Ectodermal cell (in vitro differentiated cells): ENCODE measurements at regions not wholly inside any gene's neighbourhood (a gene's known extent, or its start where the extent isn't known, plus 50 kb on each side); places are given as distances from the start of the nearest gene placed in this dataset.
"Not testable (repeated sequence)": the region's sequence is repeated elsewhere in the genome, so short reads cannot be mapped to it uniquely, and the experiment has no call there.

ENCODE experiments used
- H3K27ac ChIP-seq: 2 replicates; pipeline ENCODE4 v1.7.0; 2013; ENCODE audit warnings: mild to moderate bottlenecking, low read depth, low read length; ENCODE audit not compliant: insufficient read depth, poor library complexity, severe bottlenecking
- H3K27me3 ChIP-seq: 2 replicates; pipeline ENCODE4 v1.7.0; 2013; ENCODE audit warnings: mild to moderate bottlenecking, low read length; ENCODE audit not compliant: insufficient read depth, control insufficient read depth, poor library complexity, severe bottlenecking
- H3K36me3 ChIP-seq: one replicate; pipeline ENCODE4 v1.7.0; 2013; ENCODE audit warnings: low read length; ENCODE audit not compliant: control insufficient read depth, insufficient read depth
- H3K4me1 ChIP-seq: one replicate; pipeline ENCODE4 v1.7.0; 2013; ENCODE audit warnings: low read length; ENCODE audit not compliant: control insufficient read depth, insufficient read depth
- H3K4me3 ChIP-seq: 2 replicates; pipeline ENCODE4 v1.7.0; 2013; ENCODE audit warnings: low read depth, low read length, control low read depth; ENCODE audit not compliant: insufficient read depth
- H3K9me3 ChIP-seq: 2 replicates; pipeline ENCODE4 v1.7.0; 2013; ENCODE audit warnings: mild to moderate bottlenecking, low read length, moderate library complexity; ENCODE audit not compliant: control insufficient read depth
- WGBS, 2 experiments: methylation state at CpG; one replicate each; pipeline ENCODE4 v1.1.7; 2013; ENCODE audit warnings: missing lambda C conversion rate in 2 of 2; 5-methylcytosine and 5-hydroxymethylcytosine counted together

- Histone ChIP-seq H3K4me3 (no peak overlapping the region), H3K27ac (no peak overlapping the region), H3K36me3 (no peaks in the 10 kb centered on the region), H3K4me1 (peaks cover 14% of the 10 kb centered on the region), H3K9me3 (no peaks in the 10 kb centered on the region), H3K27me3 (no peaks in the 10 kb centered on the region)
- WGBS, 2 experiments = 85% methylated on average over 15 of the region's 15 CpGs
Observed at GRCh38 chr14:71165121-71166031, 258.1 kb downstream of the PCNX1 start.

- no peaks in the 10 kb centered on the region for H3K27me3 ChIP-seq
- no peak overlapping the region for H3K27ac ChIP-seq
- no peaks in the 10 kb centered on the region for H3K36me3 ChIP-seq
- WGBS, 2 experiments = 61 to 67% methylated on average over 3 of the region's 3 CpGs
- no peak overlapping the region for H3K4me3 ChIP-seq
- H3K4me1 ChIP-seq = peaks cover 14% of the 10 kb centered on the region
- H3K9me3 ChIP-seq = no peaks in the 10 kb centered on the region
Observed at GRCh38 chr14:71166180-71166837, 259.1 kb downstream of the PCNX1 start.

- not testable (repeated sequence) for H3K27me3 ChIP-seq, H3K36me3 ChIP-seq, H3K9me3 ChIP-seq, H3K4me3 ChIP-seq, H3K27ac ChIP-seq
- H3K4me1 ChIP-seq = peaks cover 14% of the 10 kb centered on the region
- 94% methylated on average over 46 to 48 of the region's 48 CpGs for WGBS, 2 experiments
Observed at GRCh38 chr14:71167325-71167950, 260.2 kb downstream of the PCNX1 start.

GRCh38 chr14:71168161-71168560, 260.9 kb downstream of the PCNX1 start:
- not testable (repeated sequence) for H3K36me3 ChIP-seq, H3K9me3 ChIP-seq, H3K27ac ChIP-seq, H3K4me3 ChIP-seq, H3K27me3 ChIP-seq
- H3K4me1 ChIP-seq = peaks cover 14% of the 10 kb centered on the region
- WGBS, 2 experiments = 96% methylated on average over 14 of the region's 14 CpGs

GRCh38 chr14:71168564-71169427, 261.5 kb downstream of the PCNX1 start:
- Histone ChIP-seq H3K4me1 (peaks cover 13% of the 10 kb centered on the region), H3K9me3 (no peaks in the 10 kb centered on the region), H3K27me3 (no peaks in the 10 kb centered on the region), H3K36me3 (no peaks in the 10 kb centered on the region), H3K27ac (no peak overlapping the region), H3K4me3 (no peak overlapping the region)
- 93 to 94% methylated on average over 17 of the region's 17 CpGs for WGBS, 2 experiments

- Histone ChIP-seq H3K4me1 (peaks cover 4% of the 10 kb centered on the region), H3K27me3 (no peaks in the 10 kb centered on the region), H3K4me3 (no peak overlapping the region), H3K27ac (no peak overlapping the region), H3K9me3 (no peaks in the 10 kb centered on the region), H3K36me3 (no peaks in the 10 kb centered on the region)
- 80 to 81% methylated on average over 5 of the region's 5 CpGs for WGBS, 2 experiments
Observed at GRCh38 chr14:71169861-71170260, 262.6 kb downstream of the PCNX1 start.

- H3K4me1 ChIP-seq = no peaks in the 10 kb centered on the region
- no peak overlapping the region for H3K4me3 ChIP-seq
- H3K27ac ChIP-seq = no peak overlapping the region
- 93 to 96% methylated on average over 3 of the region's 3 CpGs for WGBS, 2 experiments
- no peaks in the 10 kb centered on the region for H3K9me3 ChIP-seq
- H3K36me3 ChIP-seq = no peaks in the 10 kb centered on the region
- H3K27me3 ChIP-seq = no peaks in the 10 kb centered on the region
Observed at GRCh38 chr14:71175491-71175890, 268.2 kb downstream of the PCNX1 start.

- no peaks in the 10 kb centered on the region for H3K27me3 ChIP-seq
Observed at GRCh38 chr14:71179066-71179465, 271.8 kb downstream of the PCNX1 start.

GRCh38 chr14:71180397-71180796, 273.1 kb downstream of the PCNX1 start:
- H3K36me3 ChIP-seq = no peaks in the 10 kb centered on the region
- H3K9me3 ChIP-seq = no peaks in the 10 kb centered on the region
- no peak overlapping the region for H3K27ac ChIP-seq
- H3K27me3 ChIP-seq = no peaks in the 10 kb centered on the region
- peaks cover 4% of the 10 kb centered on the region for H3K4me1 ChIP-seq
- WGBS, 2 experiments = 90 to 92% methylated on average over 5 of the region's 5 CpGs
- no peak overlapping the region for H3K4me3 ChIP-seq

More at GRCh38 chr14:71179066-71179465, 271.8 kb downstream of the PCNX1 start:
- WGBS, 2 experiments = 91 to 97% methylated on average over 5 of the region's 5 CpGs
- no peak overlapping the region for H3K4me3 ChIP-seq
- no peaks in the 10 kb centered on the region for H3K9me3 ChIP-seq
- H3K27ac ChIP-seq = no peak overlapping the region
- H3K4me1 ChIP-seq = peaks cover 3% of the 10 kb centered on the region
- H3K36me3 ChIP-seq = no peaks in the 10 kb centered on the region
